ENCODE measurements at regions not wholly inside any gene's neighbourhood (a gene's known extent, or its start where the extent isn't known, plus 50 kb on each side); places are given as distances from the start of the nearest gene placed in this dataset.

- no peak overlapping the region for H3K27ac ChIP-seq (ENCODE audit: low read depth, low read length)
- H3K9me3 ChIP-seq (ENCODE audit: low read length) = no peaks in the 10 kb centered on the region
- no peak overlapping the region for H3K4me3 ChIP-seq (ENCODE audit: low read depth in 1 of 2, low read length in 2 of 2)
- H3K36me3 ChIP-seq (ENCODE audit: insufficient read depth, low read length) = no peaks in the 10 kb centered on the region
- no peaks in the 10 kb centered on the region for H3K27me3 ChIP-seq (ENCODE audit: control insufficient read depth in 1 of 2, insufficient read depth in 2 of 2, low read length in 2 of 2)
- no peaks in the 10 kb centered on the region for H3K4me1 ChIP-seq (ENCODE audit: insufficient read depth, low read length)
- no peak overlapping the region for H3K9ac ChIP-seq (ENCODE audit: low read length)
These were observed 64.2 kb upstream of the TNRC6C start for GRCh38 chr17:77894126-77894956.

DNA sequence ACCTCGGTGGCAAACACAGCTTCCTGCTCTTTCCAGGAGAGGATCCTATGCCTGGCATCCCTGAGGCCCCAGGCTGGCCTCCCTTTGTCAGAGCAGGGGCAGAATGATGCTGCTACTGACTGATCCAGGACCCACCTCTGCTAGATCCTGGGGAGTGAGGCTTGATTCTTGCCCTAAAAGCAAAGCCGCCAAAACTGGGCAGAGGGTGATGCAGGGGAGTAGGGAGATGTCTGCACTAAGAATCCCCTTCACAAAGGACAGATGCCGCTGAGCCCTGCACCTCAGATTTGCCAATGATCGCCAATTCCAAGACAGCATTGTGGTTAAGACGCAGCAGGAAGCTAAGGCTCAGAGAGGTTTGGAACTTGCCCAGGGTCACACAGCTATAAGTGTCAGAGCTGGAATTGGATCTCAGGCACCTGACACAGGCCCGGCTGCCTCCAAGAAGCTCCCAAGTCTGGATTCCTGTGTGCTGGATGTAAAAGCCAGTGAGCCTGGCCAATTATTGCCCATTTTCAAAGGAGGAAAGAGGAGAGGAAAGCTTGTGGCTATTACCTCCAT, 60.7 kb upstream of the TNRC6C start:
- Histone ChIP-seq H3K27me3 (ENCODE audit: control insufficient read depth in 1 of 2, insufficient read depth in 2 of 2, low read length in 2 of 2) (no peaks in the 10 kb centered on the region), H3K36me3 (ENCODE audit: insufficient read depth, low read length) (no peaks in the 10 kb centered on the region), H3K9ac (ENCODE audit: low read length) (no peak overlapping the region), H3K9me3 (ENCODE audit: low read length) (no peaks in the 10 kb centered on the region), H3K4me1 (ENCODE audit: insufficient read depth, low read length) (no peaks in the 10 kb centered on the region), H3K27ac (ENCODE audit: low read depth, low read length) (no peak overlapping the region), H3K4me3 (ENCODE audit: low read depth in 1 of 2, low read length in 2 of 2) (no peak overlapping the region)

DNA sequence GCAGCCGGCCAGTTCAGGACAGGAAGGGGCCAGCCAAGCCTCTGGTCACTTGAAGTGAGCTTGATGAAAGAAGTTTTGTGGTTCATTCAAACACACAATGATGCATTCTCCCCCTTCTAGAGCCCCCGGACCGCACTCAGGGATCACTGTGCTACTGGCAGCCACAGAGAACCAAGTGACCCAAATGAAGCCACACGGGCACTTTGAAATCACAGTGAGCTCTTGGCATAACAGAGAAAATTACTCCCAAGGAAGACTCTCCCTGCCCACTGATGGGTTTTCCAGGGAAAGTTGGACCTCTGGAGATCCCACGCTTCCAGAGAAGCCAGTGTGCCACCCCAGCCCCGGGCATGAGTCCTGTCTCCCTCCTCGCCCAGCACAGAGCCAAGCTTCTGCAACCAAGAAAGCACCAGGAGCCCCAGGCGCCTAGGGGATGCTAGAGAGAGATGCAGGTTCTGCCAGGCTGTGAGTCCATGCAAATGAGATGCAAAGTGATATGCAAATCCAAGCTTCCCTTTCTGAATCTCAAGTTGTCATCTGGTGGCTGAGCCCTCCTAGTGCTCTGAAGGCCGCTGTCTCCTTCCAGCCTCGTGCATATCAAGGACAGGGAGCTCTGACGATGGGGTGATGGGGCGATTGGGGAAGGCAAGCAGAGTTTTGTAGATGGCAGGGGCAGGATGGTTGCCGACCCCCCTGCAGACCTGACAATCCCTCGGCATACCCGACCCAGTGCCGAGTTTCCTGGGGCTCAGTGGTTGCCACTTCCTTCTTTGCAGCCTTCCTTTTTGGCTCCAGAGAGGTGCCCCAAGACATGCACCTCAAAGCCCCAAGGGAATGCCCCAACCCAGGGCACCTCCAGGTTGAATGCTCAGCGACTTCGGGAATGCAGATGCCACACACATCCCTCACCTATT, 59.7 kb upstream of the TNRC6C start:
- Histone ChIP-seq H3K36me3 (ENCODE audit: insufficient read depth, low read length) (no peaks in the 10 kb centered on the region), H3K27ac (ENCODE audit: low read depth, low read length) (no peak overlapping the region), H3K27me3 (ENCODE audit: control insufficient read depth in 1 of 2, insufficient read depth in 2 of 2, low read length in 2 of 2) (no peaks in the 10 kb centered on the region), H3K9ac (ENCODE audit: low read length) (no peak overlapping the region), H3K9me3 (ENCODE audit: low read length) (no peaks in the 10 kb centered on the region), H3K4me1 (ENCODE audit: insufficient read depth, low read length) (no peaks in the 10 kb centered on the region), H3K4me3 (ENCODE audit: low read depth in 1 of 2, low read length in 2 of 2) (no peak overlapping the region)

- Histone ChIP-seq H3K27me3 (ENCODE audit: control insufficient read depth in 1 of 2, insufficient read depth in 2 of 2, low read length in 2 of 2) (no peaks in the 10 kb centered on the region), H3K9ac (ENCODE audit: low read length) (no peak overlapping the region), H3K4me3 (ENCODE audit: low read depth in 1 of 2, low read length in 2 of 2) (no peak overlapping the region), H3K9me3 (ENCODE audit: low read length) (no peaks in the 10 kb centered on the region), H3K4me1 (ENCODE audit: insufficient read depth, low read length) (no peaks in the 10 kb centered on the region), H3K36me3 (ENCODE audit: insufficient read depth, low read length) (no peaks in the 10 kb centered on the region), H3K27ac (ENCODE audit: low read depth, low read length) (no peak overlapping the region)
These were observed 59.0 kb upstream of the TNRC6C start for GRCh38 chr17:77899498-77899897.

- Histone ChIP-seq H3K4me3 (ENCODE audit: low read depth in 1 of 2, low read length in 2 of 2) (no peak overlapping the region), H3K4me1 (ENCODE audit: insufficient read depth, low read length) (no peaks in the 10 kb centered on the region), H3K9ac (ENCODE audit: low read length) (no peak overlapping the region), H3K27me3 (ENCODE audit: control insufficient read depth in 1 of 2, insufficient read depth in 2 of 2, low read length in 2 of 2) (no peaks in the 10 kb centered on the region), H3K27ac (ENCODE audit: low read depth, low read length) (no peak overlapping the region), H3K9me3 (ENCODE audit: low read length) (no peaks in the 10 kb centered on the region), H3K36me3 (ENCODE audit: insufficient read depth, low read length) (no peaks in the 10 kb centered on the region)
These were observed 57.0 kb upstream of the TNRC6C start for GRCh38 chr17:77901481-77901880.

- Histone ChIP-seq H3K9ac (ENCODE audit: low read length) (no peak overlapping the region), H3K4me1 (ENCODE audit: insufficient read depth, low read length) (no peaks in the 10 kb centered on the region), H3K27me3 (ENCODE audit: control insufficient read depth in 1 of 2, insufficient read depth in 2 of 2, low read length in 2 of 2) (no peaks in the 10 kb centered on the region), H3K27ac (ENCODE audit: low read depth, low read length) (no peak overlapping the region), H3K4me3 (ENCODE audit: low read depth in 1 of 2, low read length in 2 of 2) (no peak overlapping the region), H3K36me3 (ENCODE audit: insufficient read depth, low read length) (no peaks in the 10 kb centered on the region), H3K9me3 (ENCODE audit: low read length) (no peaks in the 10 kb centered on the region)
These were observed 53.2 kb upstream of the TNRC6C start for GRCh38 chr17:77905266-77905665.

- H3K4me1 ChIP-seq (ENCODE audit: insufficient read depth, low read length) = no peaks in the 10 kb centered on the region
- H3K4me3 ChIP-seq (ENCODE audit: low read depth in 1 of 2, low read length in 2 of 2) = no peak overlapping the region
- H3K27ac ChIP-seq (ENCODE audit: low read depth, low read length) = no peak overlapping the region
- no peak overlapping the region for H3K9ac ChIP-seq (ENCODE audit: low read length)
- no peaks in the 10 kb centered on the region for H3K9me3 ChIP-seq (ENCODE audit: low read length)
- no peaks in the 10 kb centered on the region for H3K36me3 ChIP-seq (ENCODE audit: insufficient read depth, low read length)
- H3K27me3 ChIP-seq (ENCODE audit: control insufficient read depth in 1 of 2, insufficient read depth in 2 of 2, low read length in 2 of 2) = no peaks in the 10 kb centered on the region
These were observed 52.7 kb upstream of the TNRC6C start for GRCh38 chr17:77905766-77906165.

DNA sequence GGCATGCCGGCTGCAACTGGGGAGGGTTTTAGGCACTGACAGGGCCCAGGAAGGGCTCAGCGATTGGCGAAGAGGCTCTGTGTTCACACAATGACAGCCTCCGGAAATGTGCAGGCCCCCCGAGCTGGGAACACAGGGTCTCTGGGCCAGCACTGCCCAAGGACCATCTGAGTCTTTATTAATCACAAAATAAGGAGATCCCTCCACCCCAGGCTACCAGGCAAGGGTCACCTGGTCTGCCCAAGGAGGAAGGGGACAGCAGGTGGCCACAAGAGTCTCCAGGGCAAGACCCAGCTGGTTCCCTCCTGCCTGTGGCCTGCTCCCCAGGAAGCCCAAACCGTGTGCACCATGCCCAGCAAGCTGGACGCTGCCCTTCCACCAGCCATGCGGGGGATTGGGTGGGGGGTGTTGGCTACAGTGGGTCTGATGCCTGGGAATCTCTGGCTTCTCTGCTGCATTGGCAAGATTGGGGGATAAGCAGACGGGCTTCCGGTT, 52.1 kb upstream of the TNRC6C start:
- H3K36me3 ChIP-seq (ENCODE audit: insufficient read depth, low read length) = no peaks in the 10 kb centered on the region
- no peak overlapping the region for H3K27ac ChIP-seq (ENCODE audit: low read depth, low read length)
- H3K9ac ChIP-seq (ENCODE audit: low read length) = no peak overlapping the region
- no peaks in the 10 kb centered on the region for H3K9me3 ChIP-seq (ENCODE audit: low read length)
- no peaks in the 10 kb centered on the region for H3K4me1 ChIP-seq (ENCODE audit: insufficient read depth, low read length)
- no peaks in the 10 kb centered on the region for H3K27me3 ChIP-seq (ENCODE audit: control insufficient read depth in 1 of 2, insufficient read depth in 2 of 2, low read length in 2 of 2)
- H3K4me3 ChIP-seq (ENCODE audit: low read depth in 1 of 2, low read length in 2 of 2) = no peak overlapping the region

GRCh38 chr17:77907497-77908461, 50.7 kb upstream of the TNRC6C start:
- Histone ChIP-seq H3K9ac (ENCODE audit: low read length) (no peak overlapping the region), H3K36me3 (ENCODE audit: insufficient read depth, low read length) (no peaks in the 10 kb centered on the region), H3K27ac (ENCODE audit: low read depth, low read length) (no peak overlapping the region), H3K27me3 (ENCODE audit: control insufficient read depth in 1 of 2, insufficient read depth in 2 of 2, low read length in 2 of 2) (no peaks in the 10 kb centered on the region), H3K4me1 (ENCODE audit: insufficient read depth, low read length) (no peaks in the 10 kb centered on the region), H3K4me3 (ENCODE audit: low read depth in 1 of 2, low read length in 2 of 2) (no peak overlapping the region), H3K9me3 (ENCODE audit: low read length) (no peaks in the 10 kb centered on the region)

DNA sequence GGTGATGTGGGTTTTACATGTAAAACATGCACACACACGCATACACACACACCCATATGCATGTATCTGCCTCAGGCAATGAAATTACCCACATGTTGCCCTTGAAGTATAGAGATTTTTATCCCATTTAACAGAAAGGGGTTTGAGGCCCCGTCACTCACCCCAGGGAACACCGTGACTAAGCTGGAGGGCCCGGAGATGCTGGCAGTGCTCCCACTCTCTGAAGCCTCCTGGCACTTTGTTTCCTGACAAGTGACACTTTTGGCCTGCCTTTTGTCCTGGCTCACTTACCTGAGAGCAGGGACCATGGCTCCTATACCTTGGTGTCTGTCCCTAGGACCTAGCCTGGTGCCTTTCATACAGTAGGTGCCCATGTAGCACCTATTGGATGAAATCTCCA, 50.0 kb upstream of the TNRC6C start:
- Histone ChIP-seq H3K4me3 (ENCODE audit: low read depth in 1 of 2, low read length in 2 of 2) (no peak overlapping the region), H3K9me3 (ENCODE audit: low read length) (no peaks in the 10 kb centered on the region), H3K27me3 (ENCODE audit: control insufficient read depth in 1 of 2, insufficient read depth in 2 of 2, low read length in 2 of 2) (no peaks in the 10 kb centered on the region), H3K27ac (ENCODE audit: low read depth, low read length) (no peak overlapping the region), H3K36me3 (ENCODE audit: insufficient read depth, low read length) (no peaks in the 10 kb centered on the region), H3K4me1 (ENCODE audit: insufficient read depth, low read length) (no peaks in the 10 kb centered on the region), H3K9ac (ENCODE audit: low read length) (no peak overlapping the region)

All from muscle layer of colon (tissue), 2 donors.